B cell (primary cell): ENCODE measurements at regions not wholly inside any gene's neighbourhood (a gene's known extent, or its start where the extent isn't known, plus 50 kb on each side); places are given as distances from the start of the nearest gene placed in this dataset.

Source experiments
- ATAC-seq: fragments of 200-7000 bp; cut with Tn5 transposase; one replicate; pipeline ENCODE4 v1.10.0; 2021; ENCODE audit warnings: low read depth, mild to moderate bottlenecking, moderate number of reproducible peaks, moderate library complexity
- CTCF ChIA-PET: fragments of 350-600 bp; sonication (Branson Sonifier 250); formaldehyde crosslinking; loops from one replicate; lab custom pipeline; 2021; ENCODE audit warnings: antibody characterized with exemption, inconsistent platforms; lab: Charles Lee
- POLR2A ChIA-PET: fragments of 350-600 bp; sonication (Branson Sonifier 250); formaldehyde crosslinking; loops from one replicate; lab custom pipeline; 2021; ENCODE audit warnings: antibody characterized with exemption; lab: Charles Lee
- DNase-seq: peaks from one replicate; pipeline ENCODE4 v3.0.0; 2013
- H2AFZ ChIP-seq: 2 replicates; pipeline ENCODE4 v1.6.1; 2012; ENCODE audit warnings: mild to moderate bottlenecking, low read depth, low read length; ENCODE audit not compliant: insufficient read depth, poor library complexity, severe bottlenecking
- H3K27ac ChIP-seq, 2 donors: 1 replicate in 1 of 2; 2 replicates in 1 of 2; pipeline ENCODE4 v1.5.1; 2012 to 2013; ENCODE audit warnings: low read length in 2 of 2, mild to moderate bottlenecking in 2 of 2, moderate library complexity in 1 of 2
- H3K27me3 ChIP-seq, 4 experiments: fragments of 200-600 bp in 1 of 4; sonication (generic) in 1 of 4; replicated peaks in 1 of 4; 1 replicate in 2 of 4; 2 replicates in 2 of 4; pipeline versions ENCODE4 v1.6.1 to v1.7.0; 2013 to 2016; ENCODE audit warnings: low read length in 3 of 4, mild to moderate bottlenecking in 2 of 4, mixed read lengths in 1 of 4, moderate library complexity in 1 of 4; ENCODE audit not compliant: insufficient read depth in 4 of 4, control insufficient read depth in 3 of 4; ENCODE audit errors: control extremely low read depth in 1 of 4
- H3K36me3 ChIP-seq, 2 experiments: replicated peaks in 1 of 2; 1 replicate in 1 of 2; 2 replicates in 1 of 2; pipeline versions ENCODE4 v1.6.1 to v1.7.1; 2013; ENCODE audit warnings: low read length in 1 of 2; ENCODE audit not compliant: insufficient read depth in 2 of 2, control insufficient read depth in 1 of 2; ENCODE audit errors: control extremely low read depth in 1 of 2, extremely low read depth in 1 of 2
- H3K4me1 ChIP-seq, 2 donors: fragments of 200-600 bp in 1 of 2; sonication (generic) in 1 of 2; 1 replicate in 1 of 2; 2 replicates in 1 of 2; pipeline versions ENCODE4 v1.5.1 to v1.6.1; 2013 to 2017; ENCODE audit warnings: low read length in 2 of 2; ENCODE audit not compliant: control insufficient read depth in 2 of 2, insufficient read depth in 2 of 2
- H3K4me2 ChIP-seq: replicated peaks from 2 replicates; pipeline ENCODE3; 2012; ENCODE audit warnings: mild to moderate bottlenecking, low read depth, low read length; ENCODE audit not compliant: poor library complexity, severe bottlenecking
- H3K4me3 ChIP-seq, 5 experiments: fragments of 200-600 bp in 1 of 5; sonication (generic) in 1 of 5; 1 replicate in 3 of 5; 2 replicates in 2 of 5; pipeline versions ENCODE4 v1.5.1 to v1.7.0; 2011 to 2016; ENCODE audit warnings: low read length in 4 of 5, mild to moderate bottlenecking in 4 of 5, low read depth in 2 of 5, control low read depth in 1 of 5, moderate library complexity in 1 of 5; ENCODE audit not compliant: insufficient read depth in 1 of 5; ENCODE audit errors: control extremely low read depth in 1 of 5, extremely low read depth in 1 of 5
- H3K79me2 ChIP-seq: fragments of 200-600 bp; sonication (generic); one replicate; pipeline ENCODE4 v1.6.0; 2016; ENCODE audit warnings: low read length; ENCODE audit not compliant: control insufficient read depth, insufficient read depth
- H3K9ac ChIP-seq: fragments of 200-600 bp; sonication (generic); 2 replicates; pipeline ENCODE4 v1.6.1; 2017; ENCODE audit warnings: mild to moderate bottlenecking, low read length, moderate library complexity
- H3K9me3 ChIP-seq, 3 donors: one replicate each; pipeline versions ENCODE4 v1.6.1 to v1.7.1; 2013; ENCODE audit warnings: low read length in 2 of 3; ENCODE audit not compliant: control insufficient read depth in 2 of 3, insufficient read depth in 1 of 3; ENCODE audit errors: control extremely low read depth in 1 of 3
- H4K20me1 ChIP-seq: 2 replicates; pipeline ENCODE4 v1.6.0; 2012; ENCODE audit warnings: mild to moderate bottlenecking, low read length; ENCODE audit not compliant: insufficient read depth, control insufficient read depth, poor library complexity, severe bottlenecking
- H3K27ac Mint-ChIP-seq: one replicate; pipeline ENCODE4 v1.8.0; 2021; ENCODE audit warnings: mixed read lengths
- H3K27me3 Mint-ChIP-seq: one replicate; pipeline ENCODE4 v1.8.0; 2021; ENCODE audit warnings: mixed read lengths
- H3K4me1 Mint-ChIP-seq: one replicate; pipeline ENCODE4 v1.8.0; 2021; ENCODE audit warnings: mixed read lengths
- H3K4me3 Mint-ChIP-seq: one replicate; pipeline ENCODE4 v1.8.0; 2021; ENCODE audit warnings: mixed read lengths
- H3K9me3 Mint-ChIP-seq: one replicate; pipeline ENCODE4 v1.8.0; 2022; ENCODE audit warnings: mixed read lengths; ENCODE audit not compliant: insufficient read depth
- CTCF ChIP-seq: fragments of 200-600 bp; IDR thresholded peaks from one replicate; pipeline ENCODE4 v1.8.0; 2022; ENCODE audit warnings: antibody characterized with exemption, mild to moderate bottlenecking
- EZH2 ChIP-seq: IDR thresholded peaks from 2 replicates; pipeline ENCODE4 v1.6.1; 2012; ENCODE audit warnings: borderline replicate concordance, low read depth, mild to moderate bottlenecking, moderate library complexity, low read length; ENCODE audit not compliant: insufficient read depth, poor library complexity, severe bottlenecking
- WGBS: methylation state at CpG from one replicate; pipeline ENCODE4 v1.1.5; 2013; ENCODE audit warnings: missing lambda C conversion rate; ENCODE audit not compliant: insufficient coverage; 5-methylcytosine and 5-hydroxymethylcytosine counted together
- intact Hi-C: fragments of 100-400 bp; cut with micrococcal nuclease; formaldehyde crosslinking; loops from one replicate; pipeline ENCODE4 v1.10.0; 2022

GRCh38 chr14:96999654-97000155, 202.5 kb downstream of the VRK1 start:
- no peaks in the 10 kb centered on the region for H3K4me1 ChIP-seq
- ChIA-PET CTCF (no interaction called here), POLR2A (no interaction called here)
- no peak overlapping the region for H3K9ac ChIP-seq
- no peaks in the 10 kb centered on the region for H3K4me1 Mint-ChIP-seq
- ATAC-seq (no peak), DNase-seq (no peak)
- WGBS: 0% methylated on average over 1 of the region's 1 CpG
- no peak overlapping the region for H2AFZ ChIP-seq
- no peaks in the 10 kb centered on the region for H3K36me3 ChIP-seq
- H3K9me3 ChIP-seq: peaks cover 0 to 19% (median 11%) of the 10 kb centered on the region in 3 donors
- TF ChIP-seq CTCF (no peak), EZH2 (no peak)
- H3K4me3 ChIP-seq: no peak overlapping the region
- H3K4me2 ChIP-seq: no peak overlapping the region
- no peaks in the 10 kb centered on the region for H4K20me1 ChIP-seq
- no peak overlapping the region for H3K27ac ChIP-seq
- H3K9me3 Mint-ChIP-seq: peaks cover 2% of the 10 kb centered on the region
- intact Hi-C loops: no loop called here
- H3K27me3 ChIP-seq: no peaks in the 10 kb centered on the region
- H3K27me3 Mint-ChIP-seq: peaks cover 4% of the 10 kb centered on the region
- H3K79me2 ChIP-seq: no peaks in the 10 kb centered on the region
- no peak overlapping the region for H3K27ac Mint-ChIP-seq
- no peak overlapping the region for H3K4me3 Mint-ChIP-seq

- no peak overlapping the region for H2AFZ ChIP-seq
- CTCF ChIA-PET: no interaction called here
Observed at GRCh38 chr14:97002454-97002853, 205.3 kb downstream of the VRK1 start.

More at GRCh38 chr14:97002454-97002853, 205.3 kb downstream of the VRK1 start:
- Histone ChIP-seq H3K27ac (no peak overlapping the region), H3K79me2 (no peaks in the 10 kb centered on the region), H4K20me1 (no peaks in the 10 kb centered on the region), H3K36me3 (no peaks in the 10 kb centered on the region), H3K9me3 (peaks cover 0 to 22% (median 11%) of the 10 kb centered on the region in 3 donors), H3K9ac (no peak overlapping the region), H3K4me3 (no peak overlapping the region), H3K4me2 (no peak overlapping the region), H3K27me3 (peaks cover 0 to 1% (median 0%) of the 10 kb centered on the region in 4 experiments), H3K4me1 (no peaks in the 10 kb centered on the region)
- POLR2A ChIA-PET: no interaction called here
- peaks cover 2% of the 10 kb centered on the region for H3K9me3 Mint-ChIP-seq
- H3K4me1 Mint-ChIP-seq: no peaks in the 10 kb centered on the region
- no peaks in the 10 kb centered on the region for H3K27me3 Mint-ChIP-seq
- no peak for TF ChIP-seq CTCF
- 89% methylated on average over 6 of the region's 7 CpGs for WGBS
- H3K4me3 Mint-ChIP-seq: no peak overlapping the region
- DNase-seq (no peak), ATAC-seq (no peak)
- intact Hi-C loops: no loop called here
- no peak overlapping the region for H3K27ac Mint-ChIP-seq
